ENCODE measurements at regions not wholly inside any gene's neighbourhood (a gene's known extent, or its start where the extent isn't known, plus 50 kb on each side); places are given as distances from the start of the nearest gene placed in this dataset.
A peak's percentile ranks its signal among the peaks of the same experiment; 100 is the strongest.

DNA sequence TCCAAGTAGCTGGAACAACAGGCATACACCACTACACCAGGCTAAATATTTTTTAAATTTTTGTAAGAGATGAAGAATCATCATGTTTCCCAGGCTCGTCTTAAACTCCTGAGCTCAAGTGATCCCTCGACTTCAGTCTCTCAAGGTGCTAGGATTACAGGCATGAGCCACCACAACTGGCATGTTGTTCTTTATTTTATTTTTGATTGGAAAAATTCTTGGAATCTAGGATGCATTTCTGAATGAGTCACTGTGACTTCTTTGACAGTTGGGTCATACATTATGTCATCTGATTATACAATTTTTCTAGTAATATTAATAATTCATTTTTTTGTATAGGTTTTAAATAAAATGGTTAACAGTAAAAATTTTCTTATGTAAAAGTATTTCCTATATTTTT lies 870.2 kb downstream of the SI start:
- TF ChIP-seq CTCF (IDR thresholded peaks at IDR 0.05), result no peak

DNA sequence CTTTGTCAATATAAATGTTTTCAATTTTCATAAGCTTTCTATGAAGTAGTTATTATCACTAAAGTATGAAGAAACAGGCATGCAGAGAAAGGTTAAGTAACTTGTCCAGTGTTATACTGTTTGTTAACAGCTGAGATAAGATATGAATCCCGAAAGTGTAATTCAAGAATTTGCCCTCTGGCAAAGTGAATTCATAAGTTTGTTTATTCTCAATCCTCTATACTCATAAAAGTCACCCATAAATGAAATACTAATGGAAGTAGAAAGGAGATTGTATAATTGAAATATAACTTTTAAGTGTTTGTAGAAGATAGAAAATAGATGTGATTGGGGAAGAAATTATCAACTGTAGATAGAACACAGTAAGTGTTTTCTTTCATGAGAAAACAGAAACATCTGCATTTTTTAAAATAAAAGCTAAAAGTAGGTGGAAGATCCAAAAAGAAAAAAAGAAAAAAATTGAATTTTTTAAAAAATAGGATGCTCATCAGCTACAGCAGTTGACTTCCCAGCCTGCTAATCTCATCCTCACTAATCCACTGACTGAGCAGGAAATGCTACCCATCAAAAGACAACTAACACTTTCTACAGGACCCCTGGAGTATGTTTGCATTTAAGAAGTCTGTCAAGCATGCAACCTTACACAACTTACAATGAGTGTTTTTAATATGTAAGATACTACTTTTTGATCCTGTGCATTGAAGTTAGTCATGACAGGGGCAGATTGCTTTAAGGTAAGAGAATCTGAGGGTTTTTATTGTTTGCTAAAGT lies 878.1 kb downstream of the SI start:
- no peak for TF ChIP-seq CTCF (IDR thresholded peaks at IDR 0.05)

GRCh38 chr3:164196477-164196876 lies 881.8 kb downstream of the SI start:
- TF ChIP-seq CTCF (IDR thresholded peaks at IDR 0.05), result no peak

GRCh38 chr3:164194842-164195241 lies 883.5 kb downstream of the SI start:
- peak; percentile 32; the same call in 1 of the 2 replicates for TF ChIP-seq CTCF (IDR thresholded peaks at IDR 0.05)

DNA sequence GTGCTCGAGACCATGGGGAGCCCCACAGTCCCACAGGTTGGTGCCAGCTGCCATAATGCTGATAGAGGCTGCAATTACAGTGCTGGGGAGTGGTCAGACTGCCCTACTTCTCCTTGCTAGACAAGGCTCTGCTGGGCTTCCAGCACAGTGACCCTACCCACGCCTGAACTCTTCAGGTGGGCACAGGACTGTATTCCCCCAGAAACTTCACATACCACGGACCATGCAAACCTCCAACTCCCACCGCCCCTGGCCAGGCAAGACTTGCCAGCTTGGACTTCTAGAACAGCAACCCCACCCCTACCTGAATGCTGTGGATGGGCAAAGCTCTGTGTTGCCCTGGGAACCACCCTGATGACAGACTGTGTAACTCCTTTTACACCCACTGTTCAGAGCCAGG lies 885.3 kb downstream of the SI start:
- no peak for TF ChIP-seq CTCF (IDR thresholded peaks at IDR 0.05)

GRCh38 chr3:164190566-164190965 lies 887.7 kb downstream of the SI start:
- no peak for TF ChIP-seq CTCF (IDR thresholded peaks at IDR 0.05)

DNA sequence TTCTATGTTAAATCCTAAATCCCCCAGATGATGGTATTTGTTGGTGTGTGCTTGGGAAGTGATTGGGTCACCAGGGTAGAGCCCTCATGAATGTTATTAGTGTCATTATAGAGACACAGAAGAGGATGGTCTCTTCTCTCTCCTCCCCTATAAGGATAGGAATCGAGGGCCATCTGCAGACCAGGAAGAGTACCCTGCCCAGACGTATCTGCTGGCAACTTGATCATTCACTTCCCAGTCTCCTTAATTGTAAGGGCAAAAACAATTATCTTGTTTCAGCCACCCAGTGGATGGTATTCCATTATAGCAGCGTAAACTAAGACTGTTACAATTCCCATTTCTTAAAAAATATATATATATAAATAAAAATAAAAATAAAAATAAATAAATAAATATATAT lies 892.2 kb downstream of the SI start:
- TF ChIP-seq CTCF (IDR thresholded peaks at IDR 0.05), result no peak
